Anterior cingulate cortex (tissue), 58 donors: ENCODE measurements at regions not wholly inside any gene's neighbourhood (a gene's known extent, or its start where the extent isn't known, plus 50 kb on each side); places are given as distances from the start of the nearest gene placed in this dataset.

Source experiments
- DNase-seq, 58 donors: peaks; one replicate each; lab custom pipeline; 2025; lab: John Stamatoyannopoulos, UW

DNA sequence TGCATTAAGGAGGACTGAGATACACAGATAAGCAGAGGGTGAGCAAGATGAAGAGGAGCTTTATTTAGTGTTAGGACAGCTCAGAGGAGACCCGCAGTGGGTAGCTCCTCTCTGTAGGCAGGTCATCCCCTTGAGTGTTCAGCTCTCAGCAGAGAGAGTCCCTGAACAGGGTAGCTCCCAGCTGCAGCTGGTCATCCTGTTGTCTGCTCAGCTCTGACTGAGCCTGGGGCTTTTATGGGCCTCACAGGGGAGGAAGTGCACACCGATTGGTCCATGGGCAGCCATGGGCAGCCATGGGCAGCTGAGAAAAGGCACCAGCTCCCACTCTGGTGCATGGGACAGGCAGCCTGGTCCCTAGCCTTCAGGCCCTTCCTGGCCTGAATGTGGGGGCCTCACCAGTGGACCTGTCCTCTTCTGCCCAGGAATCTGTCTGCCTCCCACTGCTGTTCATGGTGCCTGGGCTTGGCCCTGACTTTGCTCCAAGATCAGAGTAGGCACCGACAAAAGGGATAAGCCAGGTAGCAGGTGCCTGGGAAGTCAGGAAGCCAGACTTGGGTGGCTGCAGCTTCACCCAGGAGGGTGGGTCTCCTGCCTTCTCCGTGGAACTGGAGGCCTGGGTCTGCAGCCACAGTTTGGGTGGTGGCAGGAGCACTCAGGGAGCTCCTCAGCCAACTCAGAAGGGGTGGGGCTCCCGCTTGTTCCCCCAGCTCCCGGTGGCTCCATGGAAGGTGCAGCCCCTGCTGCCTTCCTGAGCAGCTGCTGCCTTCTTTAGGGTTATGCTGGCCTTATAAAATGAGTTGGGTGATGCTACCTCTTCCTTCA lies 54.7 kb downstream of the MYEOV start:
- no peak for DNase-seq

DNA sequence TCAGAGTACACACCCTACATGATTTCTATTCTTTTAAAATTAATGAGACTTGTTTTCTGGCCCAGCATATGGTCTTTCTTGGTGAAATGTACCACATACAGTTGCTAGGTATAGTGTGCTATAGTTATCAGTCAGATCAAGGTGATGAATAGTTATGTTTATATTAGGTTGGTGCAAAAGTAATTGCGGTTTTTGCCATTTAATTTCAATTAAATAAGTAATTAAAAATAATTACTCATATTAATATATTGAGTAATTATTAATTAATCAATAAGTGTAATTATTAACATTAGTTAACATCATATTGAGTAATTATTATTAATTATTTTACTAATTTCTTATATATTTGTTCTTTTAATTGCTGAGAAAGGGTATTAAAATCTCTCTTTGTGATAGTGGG lies 56.1 kb downstream of the MYEOV start:
- no peak for DNase-seq

DNA sequence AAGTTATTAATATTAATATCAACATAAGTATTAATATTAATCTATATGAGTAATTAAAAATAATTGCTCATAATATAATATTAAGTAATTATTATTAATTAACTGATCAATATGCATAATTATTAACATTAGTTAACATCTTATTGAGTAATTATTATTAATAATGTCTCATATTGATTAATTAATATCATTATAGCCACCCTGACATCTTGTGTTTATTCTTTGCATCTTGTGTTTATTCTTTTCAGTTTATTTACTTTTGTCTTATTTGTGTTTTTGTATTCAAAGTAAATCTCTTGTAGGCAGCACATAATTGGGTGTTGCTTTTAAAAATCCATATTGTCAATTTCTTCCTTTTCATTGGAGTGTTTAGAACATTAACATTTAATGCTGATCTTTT lies 56.6 kb downstream of the MYEOV start:
- DNase-seq = no peak

DNA sequence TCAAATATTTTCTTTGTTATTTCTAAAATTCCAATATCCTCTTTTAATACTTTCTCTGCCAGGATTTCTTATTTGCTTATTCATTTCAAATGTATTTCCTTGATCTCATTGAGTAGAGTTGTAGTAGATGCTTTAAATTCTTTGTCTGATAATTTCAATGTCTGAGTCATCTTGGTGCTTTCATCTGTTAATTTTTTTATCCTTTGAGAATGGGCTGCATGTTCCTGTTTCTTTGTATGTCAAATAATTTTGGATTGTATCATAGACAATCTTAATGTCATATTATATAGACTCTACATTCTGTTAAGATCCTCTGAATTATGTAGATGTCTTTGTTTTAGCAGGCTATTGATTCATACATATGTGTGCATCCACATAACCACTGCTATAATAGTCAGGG lies 57.5 kb downstream of the MYEOV start:
- DNase-seq = no peak

DNA sequence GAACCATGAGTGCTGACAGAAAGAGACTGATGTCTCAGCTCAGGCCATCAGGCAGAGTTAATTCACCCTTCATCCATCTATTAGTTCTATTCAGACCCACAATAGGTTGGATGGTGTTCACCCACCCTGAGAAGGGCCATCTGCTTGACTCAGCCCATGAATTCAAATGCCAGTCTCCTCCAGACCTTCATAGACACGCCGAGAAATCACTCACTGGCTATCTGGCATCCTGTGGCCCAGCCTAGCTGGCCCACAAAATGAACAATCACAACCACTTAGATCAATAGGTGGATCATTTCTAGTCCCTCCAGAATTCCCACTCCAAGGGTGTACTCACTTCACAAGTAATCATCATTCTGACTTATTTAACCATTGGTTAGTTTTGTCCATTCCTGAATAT lies 58.2 kb downstream of the MYEOV start:
- DNase-seq = no peak

DNA sequence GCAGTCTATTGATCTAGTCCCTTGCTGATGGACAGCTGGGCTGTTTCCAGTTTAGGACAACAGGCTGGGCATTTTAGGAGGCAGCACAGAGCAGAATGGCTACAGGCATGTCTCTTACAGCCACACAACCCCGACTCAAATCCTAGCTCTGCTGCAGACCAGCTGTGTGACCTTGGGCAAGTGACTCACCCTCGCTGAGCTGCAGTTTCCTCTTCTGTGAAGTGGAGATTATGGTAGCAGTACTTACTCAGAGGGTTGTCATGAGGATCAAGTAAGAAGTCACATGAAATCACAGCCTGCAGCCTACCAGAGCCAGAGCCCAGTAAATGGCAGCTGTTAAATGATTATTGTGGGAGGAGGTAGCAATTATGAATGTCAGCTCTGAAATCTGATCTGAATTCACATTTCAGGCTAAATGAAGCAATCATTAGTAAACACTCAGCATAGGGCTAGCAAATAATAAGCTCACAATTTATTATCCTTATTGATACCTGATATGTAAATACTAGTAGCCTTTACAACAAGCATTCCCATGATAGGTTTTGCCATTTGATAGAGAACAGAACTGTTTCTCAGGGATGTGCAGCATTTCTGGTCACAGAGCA lies 58.9 kb downstream of the MYEOV start:
- no peak for DNase-seq

DNA sequence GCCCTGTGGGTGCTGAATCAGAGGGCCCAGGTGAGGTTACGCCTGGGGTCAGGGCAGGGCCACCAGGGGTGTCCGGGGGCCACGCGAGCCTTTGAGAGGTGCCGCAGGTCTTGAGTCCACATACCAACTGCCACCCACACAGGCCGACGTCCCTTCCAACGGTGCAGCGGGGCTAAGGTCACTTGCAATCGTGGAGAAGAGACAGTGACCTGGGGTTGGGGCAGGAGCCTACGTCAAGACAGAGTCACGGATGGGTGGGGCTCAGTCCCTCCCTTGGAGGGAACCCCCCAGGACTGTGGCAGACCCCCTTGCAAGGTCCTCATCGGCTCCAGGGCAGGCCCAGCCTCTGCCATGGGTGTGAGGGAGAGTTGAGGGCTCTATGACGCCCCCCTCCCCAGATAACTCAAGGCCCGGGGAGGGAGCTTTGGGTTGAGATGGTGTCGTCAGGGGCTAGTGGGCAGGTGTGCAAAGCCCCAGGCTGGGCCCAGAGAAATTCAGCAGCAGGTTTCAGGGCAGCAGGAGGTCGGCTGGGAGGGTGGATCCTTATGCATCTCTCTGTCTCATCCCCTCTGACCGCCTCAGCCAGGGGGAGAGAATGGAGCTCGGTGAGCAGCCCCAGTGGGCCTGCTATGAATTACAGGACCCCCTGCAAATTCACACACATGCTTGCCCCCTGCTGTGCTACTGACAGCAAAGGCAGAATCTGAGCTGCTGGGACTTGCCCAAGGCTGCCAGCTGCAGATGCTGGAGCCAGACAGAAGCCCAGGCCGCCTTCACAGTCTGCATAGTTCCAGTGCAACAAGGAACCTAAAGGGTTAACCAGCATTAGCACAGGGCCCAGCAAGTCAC lies 60.0 kb downstream of the MYEOV start:
- no peak for DNase-seq

DNA sequence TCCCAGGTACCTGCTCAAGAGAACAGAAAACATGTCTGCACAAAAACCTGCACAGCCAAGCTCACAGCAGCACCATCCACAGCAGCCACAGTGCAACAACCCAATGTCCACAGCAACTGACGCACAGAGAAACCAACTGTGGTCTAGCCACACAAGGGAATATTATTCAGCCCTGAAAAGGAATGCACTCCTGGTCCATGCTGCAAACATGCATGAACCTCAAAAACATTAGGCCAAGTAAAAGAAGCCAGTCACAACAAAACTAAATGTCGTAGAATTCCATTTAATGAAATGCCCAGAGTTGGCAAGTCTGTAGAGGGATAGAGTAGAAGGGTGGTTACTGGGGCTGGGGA lies 60.6 kb downstream of the MYEOV start:
- DNase-seq = no peak

DNA sequence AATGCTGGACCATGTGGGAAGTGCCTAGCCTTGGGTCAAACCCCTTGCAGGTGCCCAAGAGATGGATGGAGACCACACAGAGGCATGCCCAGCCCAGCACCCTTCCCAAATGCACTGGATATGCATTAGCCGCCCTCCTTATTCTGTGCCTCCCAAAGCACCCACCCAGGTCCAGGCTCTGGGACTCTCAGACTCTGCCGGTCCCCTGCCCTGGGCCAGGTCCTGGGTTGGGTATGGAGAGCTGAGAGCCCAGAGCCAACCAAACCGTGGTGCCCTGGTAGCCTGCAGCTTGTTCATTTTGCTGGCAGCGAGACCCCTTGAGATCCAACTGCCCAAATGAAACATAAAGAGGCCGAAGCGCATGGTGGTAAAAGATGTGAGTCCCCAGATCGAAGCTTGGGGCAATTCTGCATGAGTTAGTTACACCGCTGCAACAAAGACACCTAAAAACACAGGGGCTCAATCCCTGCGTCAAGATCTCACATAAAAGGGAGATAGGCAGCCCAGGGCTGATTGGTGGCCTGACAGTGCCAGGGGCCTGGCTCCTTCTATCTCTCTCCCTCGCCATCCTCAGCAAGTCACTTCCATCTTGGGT lies 61.5 kb downstream of the MYEOV start:
- DNase-seq = no peak

DNA sequence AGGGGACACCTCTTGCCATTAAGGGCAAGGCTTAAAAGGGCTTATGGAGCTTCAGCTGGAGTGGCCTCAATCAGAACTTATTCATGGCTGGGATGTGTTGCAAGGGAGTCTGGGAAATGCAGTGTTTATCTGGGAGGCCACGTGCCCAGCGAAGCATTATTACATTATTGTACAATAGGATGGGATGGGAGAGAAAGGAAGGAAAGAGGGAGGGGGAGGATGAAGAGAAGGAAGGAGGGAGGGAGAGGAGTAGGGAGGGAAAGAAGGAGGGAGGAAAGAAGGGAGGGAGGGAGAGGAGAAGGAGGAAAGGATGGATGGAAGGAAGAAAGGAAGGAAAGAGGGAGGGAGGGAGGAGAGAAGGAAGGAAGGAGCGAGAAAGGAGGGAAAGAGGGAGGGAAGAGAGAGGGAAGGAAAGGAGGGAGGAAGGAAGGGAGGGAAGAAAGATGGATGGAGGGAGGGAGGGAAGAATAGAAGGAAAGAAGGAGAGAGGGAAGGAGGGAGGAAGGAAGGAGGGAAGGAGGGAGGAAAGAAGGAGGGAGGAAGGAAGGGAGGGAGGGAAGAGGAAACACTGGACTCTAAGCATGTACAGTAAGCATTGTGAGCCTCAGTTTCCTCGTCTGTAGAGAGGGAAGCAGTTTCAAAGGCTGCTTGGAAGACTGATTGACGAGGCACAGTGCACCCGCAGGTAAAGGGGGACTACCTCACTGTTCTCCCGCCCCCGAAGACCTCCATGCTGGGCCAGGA lies 62.2 kb downstream of the MYEOV start:
- DNase-seq = no peak

DNA sequence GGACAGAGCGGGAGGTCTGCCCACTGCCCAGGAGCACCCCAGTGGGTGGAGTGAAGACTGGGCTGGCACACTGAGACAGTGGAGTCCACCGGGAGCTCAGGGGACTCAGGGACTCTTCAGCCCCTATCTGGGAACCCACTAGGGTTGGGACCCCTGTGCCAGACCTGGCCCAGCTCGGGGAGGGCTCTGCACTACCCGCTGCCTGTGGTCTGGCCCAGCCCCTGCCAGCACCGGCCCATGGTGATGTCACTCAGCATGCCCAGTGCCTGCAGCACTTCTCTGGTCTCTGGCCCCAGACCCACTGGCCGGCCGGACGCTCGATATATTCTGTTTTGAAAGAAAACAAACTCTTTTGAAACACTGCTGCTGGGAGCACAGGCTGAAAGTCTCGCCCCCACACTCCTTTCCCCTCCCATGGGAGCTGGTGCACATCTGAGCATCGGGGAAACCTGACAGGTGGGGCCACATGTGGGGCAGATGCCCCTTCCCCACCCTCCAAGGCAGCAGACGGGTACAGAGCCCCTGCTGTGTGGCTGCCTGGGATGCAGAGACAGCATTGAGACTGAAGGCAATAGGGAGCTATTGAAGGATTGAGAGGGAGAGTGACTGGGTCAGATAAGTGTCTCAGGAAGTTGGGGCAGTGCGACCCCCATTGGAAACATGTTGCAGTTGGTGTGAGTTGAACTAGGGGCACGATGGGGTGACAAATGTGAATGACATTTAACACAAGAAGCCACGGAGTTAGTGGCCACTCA lies 62.9 kb downstream of the MYEOV start:
- DNase-seq = no peak

DNA sequence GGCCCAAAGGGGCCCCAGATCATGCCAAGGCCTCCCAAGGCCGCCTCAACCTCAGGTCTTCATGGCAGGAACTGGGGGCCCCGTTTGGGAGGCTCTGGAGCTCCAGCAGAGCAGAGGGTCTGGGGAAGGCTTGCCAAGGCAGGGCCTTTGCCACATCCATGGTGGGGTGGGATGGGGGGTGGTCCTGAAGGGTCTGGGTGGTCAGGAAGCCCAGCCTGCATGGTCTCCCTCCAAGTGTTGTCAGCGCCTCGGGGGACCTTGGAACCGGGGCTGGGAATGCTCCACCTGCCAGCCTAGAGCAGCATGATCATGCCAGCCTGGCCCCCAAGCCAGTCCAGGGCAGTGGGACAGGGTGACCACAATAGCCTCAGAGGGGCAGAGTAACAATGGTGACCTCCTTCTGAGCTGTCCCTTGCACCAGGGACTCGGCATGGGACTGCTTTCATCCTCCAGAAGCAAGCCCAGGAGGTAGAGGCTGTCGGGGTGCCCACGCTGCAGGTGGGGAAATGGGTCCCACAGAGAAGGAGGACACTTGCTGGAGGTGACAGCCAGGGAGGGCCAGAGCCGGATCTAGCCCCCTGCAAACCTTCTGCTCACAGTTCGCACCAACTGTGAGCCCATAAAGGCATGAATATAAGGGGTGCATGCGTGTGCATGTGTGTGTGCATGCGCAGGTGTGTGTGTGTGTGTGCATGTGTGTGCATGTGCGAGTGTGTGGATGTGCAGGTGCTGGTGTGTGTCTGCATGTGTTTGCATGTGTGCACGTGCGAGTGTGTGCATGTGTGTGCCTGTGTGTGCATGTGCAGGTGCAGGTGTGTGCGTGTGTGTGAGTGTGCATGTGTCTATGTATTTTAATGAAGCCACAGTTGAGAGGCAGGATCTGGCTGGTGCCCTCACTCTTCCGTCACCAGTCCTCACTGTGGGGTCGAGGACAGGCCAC lies 63.8 kb downstream of the MYEOV start:
- DNase-seq = no peak

DNA sequence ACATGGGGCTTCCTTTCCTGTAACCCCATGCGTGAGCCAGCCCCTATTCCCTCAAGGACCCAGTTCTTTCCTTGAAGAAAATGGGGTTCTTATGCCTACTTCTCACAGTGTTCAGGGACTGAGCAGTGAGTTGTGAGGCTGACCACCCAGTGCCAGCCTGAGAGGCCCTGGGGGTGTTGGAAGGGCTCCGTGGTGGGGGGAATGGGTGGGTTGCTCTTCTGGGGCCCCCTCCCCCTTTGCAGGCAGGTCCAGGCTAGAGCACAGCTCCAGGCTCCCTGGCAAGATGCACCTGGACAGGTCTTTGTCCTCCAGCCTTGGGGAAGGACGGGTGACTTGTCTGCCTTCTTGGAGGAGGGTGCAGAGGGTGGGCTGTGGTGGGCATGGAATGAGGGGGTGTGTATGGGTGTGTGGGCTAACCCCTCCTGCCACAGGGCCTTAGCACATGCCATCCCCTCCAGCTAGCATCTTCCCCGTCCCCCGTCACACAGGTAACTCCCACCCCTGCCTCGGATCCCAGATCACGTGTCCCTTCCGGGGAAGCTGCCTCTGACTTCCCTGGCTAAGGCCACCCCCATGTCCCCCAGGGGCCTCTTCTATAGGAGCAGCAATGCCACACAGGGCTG lies 64.6 kb downstream of the MYEOV start:
- DNase-seq = no peak

DNA sequence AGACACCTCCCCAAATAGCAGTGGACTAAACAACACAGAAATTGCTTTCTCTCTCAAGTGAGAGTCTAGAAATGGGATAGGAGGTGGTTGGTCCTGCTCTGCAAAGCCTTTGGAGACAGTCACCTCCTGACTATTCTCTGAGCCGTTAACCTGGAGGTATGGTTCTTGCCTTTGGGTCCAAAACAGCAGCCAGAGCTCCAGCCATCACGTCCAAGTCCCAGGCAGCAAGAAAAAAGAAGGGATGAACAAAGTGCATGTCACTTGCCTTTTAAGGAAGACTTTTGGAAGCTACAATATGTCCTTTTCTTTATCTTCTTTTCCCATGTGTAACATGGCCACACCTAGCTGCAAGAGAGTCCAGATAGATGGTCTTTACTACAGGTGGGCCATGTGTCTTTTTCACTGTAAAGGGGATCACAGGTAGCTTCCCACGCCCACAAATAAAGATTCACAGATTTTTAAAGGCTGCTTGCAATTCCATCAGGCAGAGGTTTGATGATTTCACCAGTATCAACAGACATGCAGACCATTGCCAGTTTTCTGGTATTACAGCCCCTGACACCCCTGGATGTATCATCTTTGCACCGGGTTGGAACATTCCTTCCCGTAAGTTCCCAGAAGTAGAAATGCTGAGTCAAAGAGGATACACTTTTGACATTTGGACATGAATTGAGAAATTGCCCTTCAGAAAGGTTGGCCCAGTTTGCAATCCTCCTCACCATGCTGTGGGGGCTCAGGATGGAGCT lies 66.0 kb downstream of the MYEOV start:
- no peak for DNase-seq

DNA sequence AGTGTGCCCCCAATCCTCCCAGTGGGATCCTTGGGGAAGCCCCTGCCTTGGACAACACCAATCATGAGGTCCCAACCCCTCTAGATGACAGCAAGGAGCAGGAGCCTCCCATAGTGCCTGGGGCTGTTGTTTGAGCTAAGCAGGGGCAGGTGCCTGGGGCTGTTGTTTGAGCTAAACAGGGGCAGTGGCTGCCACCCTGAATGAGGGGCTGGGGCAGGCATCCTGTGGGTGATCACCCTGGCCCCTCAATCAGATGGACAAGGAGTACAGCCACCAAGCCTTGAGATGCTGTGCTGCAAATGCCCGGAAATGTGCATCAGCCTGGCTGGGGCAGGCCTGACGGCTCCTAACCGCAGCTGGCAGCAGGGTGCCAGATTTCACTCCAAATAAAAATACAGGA lies 66.7 kb downstream of the MYEOV start:
- DNase-seq = no peak

DNA sequence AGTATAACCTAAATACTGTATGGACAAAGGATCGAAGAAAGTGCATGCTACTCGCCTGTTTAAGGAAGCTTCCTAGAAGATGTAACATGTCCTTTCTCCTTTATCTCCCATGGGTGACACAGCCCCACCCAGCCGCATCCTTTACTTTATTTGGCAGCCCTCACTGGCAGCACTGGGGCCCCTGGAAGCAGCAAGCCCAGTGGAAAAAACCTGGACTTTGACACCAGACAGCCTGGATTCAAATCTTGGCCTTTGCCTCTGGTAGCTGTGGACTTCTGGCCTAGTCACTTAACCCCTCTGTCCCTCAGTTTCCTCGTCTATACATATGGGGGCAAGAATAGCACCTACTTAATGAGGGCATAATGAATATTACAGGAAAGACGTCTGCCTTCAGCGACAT lies 67.1 kb downstream of the MYEOV start:
- no peak for DNase-seq

DNA sequence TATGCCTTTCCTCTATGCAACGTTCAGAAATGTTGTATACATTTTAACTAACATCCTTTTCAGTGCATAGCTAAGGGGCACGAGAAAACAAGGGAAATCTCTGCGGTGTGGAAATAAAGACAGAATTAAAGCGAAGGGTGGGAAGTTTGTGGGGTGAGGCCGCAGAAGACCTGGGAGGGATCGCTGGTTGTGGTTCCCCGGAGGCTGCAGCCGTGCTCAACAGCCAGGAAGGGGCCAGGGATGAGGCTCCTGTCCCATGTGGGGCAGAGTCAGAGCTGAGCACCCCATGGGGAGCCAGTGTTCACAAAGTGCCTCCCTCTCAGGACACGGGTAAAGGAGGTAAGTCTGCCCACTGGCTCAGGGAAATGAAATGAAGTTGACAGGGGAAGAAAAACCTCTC lies 67.5 kb downstream of the MYEOV start:
- DNase-seq = no peak
